ENCODE measurements at regions not wholly inside any gene's neighbourhood (a gene's known extent, or its start where the extent isn't known, plus 50 kb on each side); places are given as distances from the start of the nearest gene placed in this dataset.

DNA sequence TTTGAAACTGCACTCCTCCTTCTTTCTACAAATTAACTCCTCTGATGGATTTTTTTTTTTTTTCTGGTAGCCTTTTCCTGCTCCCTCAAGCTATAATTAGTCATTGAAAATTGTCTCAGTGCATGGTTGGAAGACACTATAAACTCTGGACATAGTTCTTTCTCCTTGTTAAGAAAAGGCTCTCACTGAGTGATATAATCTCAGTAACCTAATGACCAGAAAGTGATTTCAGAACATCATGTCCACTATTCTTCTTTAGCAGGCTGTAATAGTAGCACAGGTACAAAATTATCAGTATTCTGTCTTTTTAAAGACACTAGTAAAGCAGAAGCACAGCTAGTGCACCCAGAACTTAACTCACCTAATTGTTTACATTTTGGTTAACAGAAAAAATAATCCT lies 752.6 kb upstream of the PHF14 start:
- TF ChIP-seq, protein P1, sequence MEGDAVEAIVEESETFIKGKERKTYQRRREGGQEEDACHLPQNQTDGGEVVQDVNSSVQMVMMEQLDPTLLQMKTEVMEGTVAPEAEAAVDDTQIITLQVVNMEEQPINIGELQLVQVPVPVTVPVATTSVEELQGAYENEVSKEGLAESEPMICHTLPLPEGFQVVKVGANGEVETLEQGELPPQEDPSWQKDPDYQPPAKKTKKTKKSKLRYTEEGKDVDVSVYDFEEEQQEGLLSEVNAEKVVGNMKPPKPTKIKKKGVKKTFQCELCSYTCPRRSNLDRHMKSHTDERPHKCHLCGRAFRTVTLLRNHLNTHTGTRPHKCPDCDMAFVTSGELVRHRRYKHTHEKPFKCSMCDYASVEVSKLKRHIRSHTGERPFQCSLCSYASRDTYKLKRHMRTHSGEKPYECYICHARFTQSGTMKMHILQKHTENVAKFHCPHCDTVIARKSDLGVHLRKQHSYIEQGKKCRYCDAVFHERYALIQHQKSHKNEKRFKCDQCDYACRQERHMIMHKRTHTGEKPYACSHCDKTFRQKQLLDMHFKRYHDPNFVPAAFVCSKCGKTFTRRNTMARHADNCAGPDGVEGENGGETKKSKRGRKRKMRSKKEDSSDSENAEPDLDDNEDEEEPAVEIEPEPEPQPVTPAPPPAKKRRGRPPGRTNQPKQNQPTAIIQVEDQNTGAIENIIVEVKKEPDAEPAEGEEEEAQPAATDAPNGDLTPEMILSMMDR (IDR thresholded peaks at IDR 0.05), result no peak
- no peak for TF ChIP-seq POLR2A (IDR thresholded peaks at IDR 0.05)
